ENCODE measurements at regions not wholly inside any gene's neighbourhood (a gene's known extent, or its start where the extent isn't known, plus 50 kb on each side); places are given as distances from the start of the nearest gene placed in this dataset.

DNA sequence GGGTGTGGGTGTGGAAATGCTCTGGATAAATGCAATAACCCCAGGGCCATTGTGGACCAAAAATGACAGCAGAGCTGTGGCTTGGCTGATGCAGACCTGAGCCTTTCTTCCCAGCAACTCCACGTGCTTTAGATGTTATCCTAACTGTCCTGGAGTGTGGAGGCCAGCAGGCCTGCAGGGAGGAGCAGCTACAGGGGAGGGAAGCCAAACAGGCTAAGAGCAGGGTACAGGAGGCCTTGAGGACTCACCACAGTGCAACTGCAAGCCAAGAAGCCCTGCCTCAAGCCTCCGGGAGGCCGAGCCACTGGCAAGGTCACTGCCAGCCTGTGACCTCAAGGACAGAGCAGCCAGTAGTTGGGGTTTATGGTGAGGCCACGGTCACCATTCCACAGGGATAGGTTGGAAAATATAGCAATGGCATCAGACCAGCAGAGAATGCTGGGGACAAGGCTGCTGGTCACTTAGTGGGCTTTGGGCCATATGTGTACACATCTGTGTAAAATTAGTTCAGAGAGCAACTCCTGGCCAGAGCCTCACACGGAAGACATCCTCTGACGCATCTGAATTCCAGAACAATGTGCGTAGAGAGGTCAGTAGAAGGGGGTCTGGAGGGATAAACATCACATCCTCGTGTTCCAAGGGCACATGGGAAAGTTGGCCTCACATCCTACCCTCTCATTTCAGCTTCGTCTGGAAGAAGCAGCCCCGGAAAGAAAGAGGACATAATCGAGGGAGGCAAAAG is 76.2 kb upstream of the UPP2 start:
- H3K4me3 ChIP-seq (replicated peaks; ENCODE audit: low read depth, low read length) = no peak overlapping the region
- peak; percentile 88 for DNase-seq (ENCODE audit: extremely low read depth, low read depth)

DNA sequence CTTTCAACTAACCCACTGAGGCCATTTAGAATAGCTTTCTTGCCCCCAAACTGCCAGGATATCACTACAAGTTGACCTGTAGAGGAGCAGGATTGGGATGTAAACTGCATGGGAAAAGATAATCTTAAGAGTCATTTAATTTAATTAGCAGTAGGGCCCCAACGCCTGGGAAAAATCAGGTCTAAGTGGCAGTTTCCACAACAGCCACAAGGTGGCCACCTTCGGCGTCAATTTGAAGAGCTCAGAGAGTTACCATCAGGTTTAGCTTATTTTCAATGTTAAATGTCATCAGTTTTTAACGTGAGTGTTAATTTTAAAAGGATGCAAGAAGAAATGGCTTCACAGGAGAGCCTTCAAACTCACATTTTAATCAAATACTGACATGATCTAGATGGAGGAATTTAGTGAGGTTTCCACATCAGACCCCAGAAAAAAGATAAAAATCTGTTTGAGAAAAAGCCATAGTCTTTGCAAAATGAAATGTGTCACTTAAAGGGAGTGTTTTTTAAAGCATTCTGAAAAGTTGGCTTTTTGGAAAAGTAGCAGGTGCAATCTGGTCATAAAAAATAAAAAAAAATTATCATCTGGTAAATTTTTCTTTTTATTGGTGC is 77.3 kb upstream of the UPP2 start:
- TF ChIP-seq, protein P1, sequence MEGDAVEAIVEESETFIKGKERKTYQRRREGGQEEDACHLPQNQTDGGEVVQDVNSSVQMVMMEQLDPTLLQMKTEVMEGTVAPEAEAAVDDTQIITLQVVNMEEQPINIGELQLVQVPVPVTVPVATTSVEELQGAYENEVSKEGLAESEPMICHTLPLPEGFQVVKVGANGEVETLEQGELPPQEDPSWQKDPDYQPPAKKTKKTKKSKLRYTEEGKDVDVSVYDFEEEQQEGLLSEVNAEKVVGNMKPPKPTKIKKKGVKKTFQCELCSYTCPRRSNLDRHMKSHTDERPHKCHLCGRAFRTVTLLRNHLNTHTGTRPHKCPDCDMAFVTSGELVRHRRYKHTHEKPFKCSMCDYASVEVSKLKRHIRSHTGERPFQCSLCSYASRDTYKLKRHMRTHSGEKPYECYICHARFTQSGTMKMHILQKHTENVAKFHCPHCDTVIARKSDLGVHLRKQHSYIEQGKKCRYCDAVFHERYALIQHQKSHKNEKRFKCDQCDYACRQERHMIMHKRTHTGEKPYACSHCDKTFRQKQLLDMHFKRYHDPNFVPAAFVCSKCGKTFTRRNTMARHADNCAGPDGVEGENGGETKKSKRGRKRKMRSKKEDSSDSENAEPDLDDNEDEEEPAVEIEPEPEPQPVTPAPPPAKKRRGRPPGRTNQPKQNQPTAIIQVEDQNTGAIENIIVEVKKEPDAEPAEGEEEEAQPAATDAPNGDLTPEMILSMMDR (IDR thresholded peaks at IDR 0.05; ENCODE audit: low read depth, low read length, missing control alignments) = peak; percentile 85
- peak; percentile 9 for DNase-seq (ENCODE audit: extremely low read depth, low read depth)
- H3K4me3 ChIP-seq (replicated peaks; ENCODE audit: low read depth, low read length) = no peak overlapping the region

More for the DNA sequence above, 76.2 kb upstream of the UPP2 start:
- TF ChIP-seq, protein P1 (IDR thresholded peaks at IDR 0.05; ENCODE audit: low read depth, low read length, missing control alignments) = no peak

DNA sequence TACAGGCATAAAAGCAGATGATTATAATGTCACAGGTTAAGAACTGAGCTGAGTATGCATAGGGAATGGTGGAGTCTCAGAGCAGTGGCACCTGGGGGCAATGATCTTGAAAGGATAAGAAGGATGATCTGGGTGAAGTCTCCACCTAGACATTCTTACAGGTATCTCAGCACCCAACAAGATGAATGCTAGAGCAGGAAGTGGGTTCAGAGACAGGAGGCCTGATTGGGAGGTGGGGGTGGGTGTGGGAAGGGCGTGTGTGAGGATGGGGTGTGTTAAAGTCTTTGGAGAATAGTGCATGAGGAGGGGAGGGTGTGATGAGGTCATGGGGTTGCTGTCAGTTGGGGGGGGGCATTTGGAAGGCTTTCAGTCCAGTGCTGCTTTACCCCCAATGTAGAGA is 78.8 kb upstream of the UPP2 start:
- TF ChIP-seq, protein P1 (IDR thresholded peaks at IDR 0.05; ENCODE audit: low read depth, low read length, missing control alignments) = no peak
- DNase-seq (ENCODE audit: extremely low read depth, low read depth) = no peak
- H3K4me3 ChIP-seq (replicated peaks; ENCODE audit: low read depth, low read length) = no peak overlapping the region

DNA sequence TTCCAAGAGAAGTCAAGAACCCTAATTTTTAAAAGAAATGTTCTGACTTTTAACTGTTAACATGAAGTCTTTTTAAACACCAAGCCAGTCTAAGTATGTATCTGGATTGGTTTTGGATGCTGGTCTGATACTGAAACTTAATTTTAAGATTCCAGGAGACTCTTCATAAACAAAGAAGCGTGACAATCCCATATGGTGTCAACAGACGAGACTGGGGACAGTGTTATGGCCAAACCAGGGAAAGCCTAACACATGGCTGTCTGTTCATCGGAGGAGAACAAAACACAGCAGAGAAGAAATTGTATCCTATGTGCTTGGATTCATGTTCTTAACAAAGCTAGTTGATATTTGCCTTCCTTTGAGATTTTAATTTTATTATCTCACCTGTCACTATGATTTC is 80.5 kb upstream of the UPP2 start:
- H3K4me3 ChIP-seq (replicated peaks; ENCODE audit: low read depth, low read length) = no peak overlapping the region
- TF ChIP-seq, protein P1 (IDR thresholded peaks at IDR 0.05; ENCODE audit: low read depth, low read length, missing control alignments) = no peak
- no peak for DNase-seq (ENCODE audit: extremely low read depth, low read depth)

DNA sequence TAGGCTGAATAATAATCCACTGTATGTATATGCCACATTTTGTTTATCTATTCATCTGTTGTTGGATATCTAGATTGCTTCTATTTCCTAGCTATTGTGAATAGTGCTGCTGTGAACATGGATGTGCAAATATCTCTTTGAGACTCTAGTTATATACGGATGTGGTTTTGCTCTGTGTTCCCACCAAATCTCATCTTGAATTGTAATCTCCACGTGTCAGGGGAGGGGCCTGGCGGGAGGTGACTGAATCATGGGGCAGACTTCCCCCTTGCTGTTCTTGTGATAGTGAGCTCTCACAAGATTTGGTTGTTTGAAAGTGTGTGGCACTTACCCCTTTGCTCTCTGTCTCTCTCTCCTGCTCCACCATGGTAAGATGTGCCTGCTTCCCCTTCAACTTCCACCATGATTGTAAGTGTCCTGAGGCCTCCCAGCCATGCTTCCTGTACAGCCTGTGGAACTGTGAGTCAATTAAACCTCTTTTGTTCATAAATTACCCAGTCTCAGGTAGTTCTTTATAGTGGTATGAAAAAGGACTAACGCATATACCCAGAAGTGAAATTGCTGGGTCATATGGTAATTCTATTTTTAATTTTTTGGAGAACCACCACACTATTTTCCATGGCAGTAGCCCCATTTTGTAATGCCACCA is 86.1 kb upstream of the UPP2 start:
- no peak overlapping the region for H3K4me3 ChIP-seq (replicated peaks; ENCODE audit: low read depth, low read length)
- TF ChIP-seq, protein P1 (IDR thresholded peaks at IDR 0.05; ENCODE audit: low read depth, low read length, missing control alignments) = no peak
- DNase-seq (ENCODE audit: extremely low read depth, low read depth) = no peak

DNA sequence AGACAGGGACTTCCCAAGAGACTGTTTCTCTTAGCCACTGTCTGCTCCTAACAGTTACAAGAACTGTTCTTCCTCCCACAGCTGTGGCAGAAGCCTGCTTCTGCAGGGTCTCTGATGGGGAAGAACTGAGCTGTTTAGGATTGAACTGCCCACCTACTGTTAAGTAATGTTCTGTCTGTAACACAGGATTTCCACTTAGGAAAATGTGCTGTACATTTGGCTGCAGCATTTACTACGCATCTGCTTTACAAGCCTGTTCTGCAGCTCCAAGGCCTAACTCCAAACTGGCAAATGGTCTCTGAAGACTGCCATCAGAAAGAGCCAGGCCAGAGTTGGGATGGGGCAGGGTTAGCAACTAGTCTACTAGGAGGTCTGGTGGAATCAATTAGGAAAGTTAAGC is 87.8 kb upstream of the UPP2 start:
- TF ChIP-seq, protein P1 (IDR thresholded peaks at IDR 0.05; ENCODE audit: low read depth, low read length, missing control alignments) = no peak
- no peak overlapping the region for H3K4me3 ChIP-seq (replicated peaks; ENCODE audit: low read depth, low read length)
- DNase-seq (ENCODE audit: extremely low read depth, low read depth) = no peak

Data from HFF-Myc (cell line).